Calu3 (cell line): ENCODE measurements at regions not wholly inside any gene's neighbourhood (a gene's known extent, or its start where the extent isn't known, plus 50 kb on each side); places are given as distances from the start of the nearest gene placed in this dataset.

Experiments used
- BruUV-seq: library from RNA; stranded (reverse); fragments of 400-500 nt; replicated peaks from 2 replicates; lab custom pipeline; 2021; lab: Mats Ljungman, UMichigan
- CTCF ChIA-PET: fragments of 300-600 bp; sonication (Branson Sonifier 250); formaldehyde crosslinking; loops from one replicate; lab custom pipeline; 2022; ENCODE audit warnings: antibody characterized with exemption; lab: Charles Lee
- DNase-seq: peaks from one replicate; pipeline ENCODE4 v3.0.0; 2022
- H3K27ac Mint-ChIP-seq: one replicate; pipeline ENCODE4 v1.8.0; 2022; ENCODE audit warnings: mixed read lengths; ENCODE audit not compliant: unreplicated experiment
- H3K27me3 Mint-ChIP-seq: one replicate; pipeline ENCODE4 v1.8.0; 2022; ENCODE audit warnings: mixed read lengths; ENCODE audit not compliant: unreplicated experiment
- H3K36me3 Mint-ChIP-seq: one replicate; pipeline ENCODE4 v1.8.0; 2022; ENCODE audit warnings: mild to moderate bottlenecking, moderate library complexity, mixed read lengths; ENCODE audit not compliant: insufficient read depth, unreplicated experiment
- H3K4me1 Mint-ChIP-seq: one replicate; pipeline ENCODE4 v1.8.0; 2022; ENCODE audit warnings: mild to moderate bottlenecking, low read depth, mixed read lengths; ENCODE audit not compliant: unreplicated experiment
- H3K4me3 Mint-ChIP-seq: one replicate; pipeline ENCODE4 v1.8.0; 2022; ENCODE audit warnings: mild to moderate bottlenecking, low read depth, moderate library complexity, mixed read lengths; ENCODE audit not compliant: unreplicated experiment
- H3K9me3 Mint-ChIP-seq: one replicate; pipeline ENCODE4 v1.8.0; 2022; ENCODE audit warnings: low read depth, mixed read lengths; ENCODE audit not compliant: unreplicated experiment
- CTCF ChIP-seq: fragments of 200-600 bp; IDR thresholded peaks from one replicate; pipeline ENCODE4 v1.8.0; 2022; ENCODE audit warnings: antibody characterized with exemption; ENCODE audit not compliant: unreplicated experiment
- intact Hi-C: fragments of 100-400 bp; cut with micrococcal nuclease; formaldehyde crosslinking; loops from one replicate; pipeline ENCODE4 v1.10.0; 2022; ENCODE audit not compliant: unreplicated experiment

GRCh38 chr5:141777130-141777529 lies 95.1 kb upstream of the ARAP3 start:
- Mint-ChIP-seq H3K36me3 (peaks cover 9% of the 10 kb centered on the region), H3K4me1 (peaks cover 36% of the 10 kb centered on the region), H3K27me3 (peaks cover 6% of the 10 kb centered on the region), H3K27ac (no peak overlapping the region), H3K9me3 (no peaks in the 10 kb centered on the region), H3K4me3 (no peak overlapping the region)
- TF ChIP-seq CTCF: no peak
- no peak for DNase-seq
- intact Hi-C loops: no loop called here
- CTCF ChIA-PET: no interaction called here
- no TSS peak for BruUV-seq

GRCh38 chr5:141773779-141774562 lies 91.9 kb upstream of the ARAP3 start:
- Mint-ChIP-seq H3K4me1 (peaks cover 12% of the 10 kb centered on the region), H3K4me3 (no peak overlapping the region)
- CTCF ChIA-PET: interaction anchor here (0.6 to 1.1 kb wide), 2 partner anchors 15 to 273 kb away, joined by 3 to 5 read pairs; no protein-coding TSS in a partner anchor

GRCh38 chr5:141772281-141772680 lies 90.3 kb upstream of the ARAP3 start:
- TF ChIP-seq CTCF: no peak
- Mint-ChIP-seq H3K9me3 (no peaks in the 10 kb centered on the region), H3K4me3 (no peak overlapping the region), H3K27me3 (peaks cover 24% of the 10 kb centered on the region), H3K36me3 (peaks cover 4% of the 10 kb centered on the region), H3K4me1 (no peaks in the 10 kb centered on the region), H3K27ac (no peak overlapping the region)
- no TSS peak for BruUV-seq
- CTCF ChIA-PET: interaction anchor here (1.2 to 1.7 kb wide), 2 partner anchors 9 to 36 kb away, joined by 3 read pairs; no protein-coding TSS in a partner anchor
- intact Hi-C loops: no loop called here
- no peak for DNase-seq

More at GRCh38 chr5:141773779-141774562, 91.9 kb upstream of the ARAP3 start:
- no peak overlapping the region for H3K27ac Mint-ChIP-seq
- no peak for DNase-seq
- no TSS peak for BruUV-seq
- H3K27me3 Mint-ChIP-seq: peaks cover 23% of the 10 kb centered on the region
- intact Hi-C loops: no loop called here
- no peak for TF ChIP-seq CTCF
- H3K9me3 Mint-ChIP-seq: no peaks in the 10 kb centered on the region
- H3K36me3 Mint-ChIP-seq: peaks cover 8% of the 10 kb centered on the region

GRCh38 chr5:141771562-141771961 lies 89.5 kb upstream of the ARAP3 start:
- peaks cover 24% of the 10 kb centered on the region for H3K27me3 Mint-ChIP-seq

More at GRCh38 chr5:141771562-141771961, 89.5 kb upstream of the ARAP3 start:
- peaks cover 4% of the 10 kb centered on the region for H3K36me3 Mint-ChIP-seq
- H3K27ac Mint-ChIP-seq: no peak overlapping the region
- intact Hi-C loops: no loop called here
- DNase-seq: no peak
- no TSS peak for BruUV-seq
- no peak for TF ChIP-seq CTCF
- H3K4me1 Mint-ChIP-seq: no peaks in the 10 kb centered on the region
- H3K4me3 Mint-ChIP-seq: no peak overlapping the region
- CTCF ChIA-PET: interaction anchor here (1.0 to 1.7 kb wide), 2 partner anchors 14 to 35 kb away, joined by 3 read pairs; no protein-coding TSS in a partner anchor
- no peaks in the 10 kb centered on the region for H3K9me3 Mint-ChIP-seq
